B cell (primary cell): ENCODE measurements at regions not wholly inside any gene's neighbourhood (a gene's known extent, or its start where the extent isn't known, plus 50 kb on each side); places are given as distances from the start of the nearest gene placed in this dataset.

Experiments
- CTCF ChIP-seq: fragments of 200-600 bp; IDR thresholded peaks from one replicate; pipeline ENCODE4 v1.8.0; 2022; ENCODE audit warnings: antibody characterized with exemption, mild to moderate bottlenecking
- EZH2 ChIP-seq: IDR thresholded peaks from 2 replicates; pipeline ENCODE4 v1.6.1; 2012; ENCODE audit warnings: borderline replicate concordance, low read depth, mild to moderate bottlenecking, moderate library complexity, low read length; ENCODE audit not compliant: insufficient read depth, poor library complexity, severe bottlenecking

GRCh38 chr5:43852279-43852678 is 249.3 kb downstream of the NNT start:
- TF ChIP-seq CTCF (no peak), EZH2 (no peak)
